HCEC 1CT (cell line): ENCODE measurements at regions not wholly inside any gene's neighbourhood (a gene's known extent, or its start where the extent isn't known, plus 50 kb on each side); places are given as distances from the start of the nearest gene placed in this dataset.

Source experiments
- DNase-seq: peaks from one replicate; pipeline ENCODE4 v3.0.0-alpha.2; 2017

DNA sequence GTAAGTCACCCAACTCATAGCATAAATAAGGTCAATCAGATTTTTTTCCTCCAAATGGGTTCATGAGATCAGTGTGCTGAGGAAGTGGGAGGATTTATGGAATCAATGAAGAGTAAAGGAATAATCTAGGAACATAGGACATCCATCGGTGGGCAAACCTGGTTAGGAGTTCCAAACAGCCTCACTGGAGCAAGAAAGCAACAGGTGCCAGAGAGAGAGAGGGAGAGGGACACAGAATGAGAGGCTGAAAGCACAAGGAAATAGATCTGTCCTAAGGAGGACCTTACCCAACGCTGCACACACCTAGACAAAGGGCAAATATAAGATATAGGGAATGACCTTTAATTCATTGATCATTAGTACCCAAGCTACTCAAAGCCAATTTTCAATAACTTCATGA is 119.5 kb upstream of the ANKRD1 start:
- DNase-seq = no peak

DNA sequence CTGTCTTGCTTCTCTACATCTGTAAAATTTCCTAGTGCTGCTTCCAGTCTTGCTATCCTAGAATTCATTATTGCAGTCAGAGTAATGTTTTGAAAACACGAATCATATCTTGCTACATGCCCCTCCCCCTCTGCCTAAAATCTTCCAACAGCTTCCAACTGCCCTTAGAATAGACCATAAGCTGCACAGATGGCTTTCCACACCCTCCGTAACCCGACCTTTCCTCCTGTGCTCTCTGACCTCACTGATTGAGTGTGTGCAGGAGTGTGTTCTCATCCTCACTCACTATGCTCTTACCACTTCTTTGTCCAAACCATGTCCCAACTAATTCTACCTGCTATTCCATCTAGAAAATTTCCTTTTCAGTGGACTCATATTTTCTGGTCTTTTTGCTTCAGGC is 121.2 kb upstream of the ANKRD1 start:
- no peak for DNase-seq

DNA sequence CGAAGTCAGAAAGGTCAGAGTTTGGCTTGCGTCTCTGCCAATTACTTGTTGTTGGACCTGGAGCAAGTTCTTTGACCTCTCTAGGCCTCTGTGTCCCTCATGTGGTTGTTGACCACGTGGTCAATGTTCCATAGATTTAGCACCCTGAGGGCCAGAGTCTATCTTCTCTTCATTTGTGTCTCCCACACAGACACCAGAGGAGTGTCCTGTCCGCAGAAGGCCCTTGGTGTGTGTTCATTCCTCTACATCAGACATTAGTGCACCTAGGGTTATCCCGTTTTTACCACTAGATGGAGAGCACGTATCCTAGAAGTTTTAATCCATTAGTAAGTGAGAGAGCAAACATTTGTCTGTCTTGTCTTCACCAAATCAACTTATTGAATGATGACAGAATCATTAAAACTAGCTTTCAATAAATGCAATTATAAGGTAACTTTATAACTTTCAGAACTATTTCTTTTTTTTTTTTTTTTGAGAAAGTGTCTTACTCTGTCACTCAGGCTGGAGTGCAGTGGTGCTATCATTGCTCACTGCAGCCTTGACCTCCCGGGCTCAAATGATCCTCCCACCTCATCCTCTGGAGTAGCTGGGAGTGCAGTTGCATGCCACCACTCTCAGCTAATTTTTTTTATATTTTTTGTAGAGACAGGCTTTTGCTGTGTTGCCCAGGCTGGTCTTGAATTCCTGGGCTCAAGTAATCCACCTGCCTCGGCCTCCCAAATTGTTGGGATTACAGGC is 122.5 kb upstream of the ANKRD1 start:
- peak; percentile 44 for DNase-seq

DNA sequence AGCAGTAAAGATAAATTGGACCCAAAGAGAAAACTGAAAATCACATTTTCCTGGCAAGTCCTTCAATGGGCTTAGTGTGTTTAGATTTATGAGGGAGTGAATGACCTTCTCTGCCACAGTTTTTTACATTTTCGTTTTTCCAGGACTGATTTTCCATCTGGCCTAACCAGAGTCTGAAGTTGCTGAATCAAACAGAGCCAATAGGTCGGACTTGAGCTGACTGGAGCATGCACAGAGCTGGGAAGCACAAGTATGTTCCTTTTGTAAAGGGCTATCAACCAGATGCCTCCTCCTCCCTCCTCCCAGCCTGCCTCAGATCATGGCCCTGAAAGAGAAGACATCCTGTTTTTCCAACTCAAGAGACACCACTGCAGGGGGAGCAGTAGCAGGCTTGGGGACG is 126.0 kb upstream of the ANKRD1 start:
- DNase-seq = no peak

DNA sequence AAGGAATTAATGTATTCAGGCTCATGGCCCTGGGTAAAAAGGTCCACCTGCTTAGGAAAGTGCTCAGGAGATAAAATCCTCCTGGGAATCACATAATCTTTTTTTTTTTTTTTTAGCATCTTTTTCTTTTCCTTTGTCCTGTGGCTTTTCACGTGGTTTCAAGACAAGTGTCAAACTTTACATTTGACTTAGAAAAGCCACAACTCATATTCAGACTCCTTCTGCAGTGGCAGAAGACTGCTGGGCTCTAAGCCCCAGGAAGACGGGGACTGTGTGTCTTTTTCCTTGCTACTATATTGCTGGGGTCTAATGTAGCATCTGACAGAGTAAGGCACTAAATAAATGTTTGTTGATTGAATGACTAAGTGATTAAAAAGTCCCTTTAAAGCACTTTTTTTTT is 127.5 kb upstream of the ANKRD1 start:
- no peak for DNase-seq

DNA sequence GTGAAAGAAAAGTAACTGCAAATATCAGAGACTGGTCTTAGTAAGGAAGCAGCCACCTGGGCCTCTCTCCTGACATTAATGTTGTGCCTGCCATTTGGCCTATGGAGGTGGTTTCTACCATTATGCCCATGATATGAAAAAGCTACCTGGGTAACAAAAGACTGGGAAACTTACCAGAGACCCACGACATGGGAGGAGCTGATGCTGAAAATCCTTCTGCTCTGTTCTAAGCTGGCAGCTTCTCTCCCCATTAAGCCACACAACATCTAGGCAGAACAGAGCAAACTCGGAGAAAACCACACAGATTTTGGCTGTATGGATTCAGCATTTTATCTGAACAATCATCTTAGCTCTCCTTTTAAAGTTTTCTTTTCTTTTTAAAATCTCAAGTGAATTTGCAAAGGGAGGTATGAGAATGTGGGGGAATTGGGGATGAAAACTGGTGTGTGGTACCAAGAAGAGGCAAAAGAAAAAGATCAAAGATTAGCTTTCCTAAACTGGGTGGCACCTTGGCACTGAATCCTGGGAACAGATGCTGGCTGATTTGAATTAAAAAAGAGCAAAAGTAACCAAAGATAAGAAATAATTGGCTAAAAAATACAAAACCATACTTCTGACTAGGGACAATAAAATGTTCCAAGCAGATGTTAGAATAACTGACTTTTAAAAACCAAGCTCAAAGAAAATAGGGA is 128.6 kb upstream of the ANKRD1 start:
- DNase-seq = no peak

DNA sequence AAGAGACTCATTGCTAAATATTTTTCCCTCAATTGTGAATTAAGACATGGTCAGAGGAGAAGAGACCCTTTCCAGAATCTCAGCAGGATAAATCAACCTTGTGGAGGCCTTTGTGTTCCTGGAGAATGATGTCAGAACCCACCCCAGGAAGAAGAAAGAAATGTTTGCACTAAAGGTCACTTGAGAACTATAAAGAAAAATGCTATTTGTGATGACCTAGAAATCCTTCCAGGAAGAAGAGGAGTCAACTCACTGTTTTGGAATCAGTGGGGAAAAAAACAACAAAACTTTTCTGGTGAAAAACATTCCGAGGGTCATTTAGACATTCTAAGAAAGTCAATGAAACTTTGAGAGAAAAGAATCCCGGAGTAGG is 129.1 kb upstream of the ANKRD1 start:
- DNase-seq = no peak

DNA sequence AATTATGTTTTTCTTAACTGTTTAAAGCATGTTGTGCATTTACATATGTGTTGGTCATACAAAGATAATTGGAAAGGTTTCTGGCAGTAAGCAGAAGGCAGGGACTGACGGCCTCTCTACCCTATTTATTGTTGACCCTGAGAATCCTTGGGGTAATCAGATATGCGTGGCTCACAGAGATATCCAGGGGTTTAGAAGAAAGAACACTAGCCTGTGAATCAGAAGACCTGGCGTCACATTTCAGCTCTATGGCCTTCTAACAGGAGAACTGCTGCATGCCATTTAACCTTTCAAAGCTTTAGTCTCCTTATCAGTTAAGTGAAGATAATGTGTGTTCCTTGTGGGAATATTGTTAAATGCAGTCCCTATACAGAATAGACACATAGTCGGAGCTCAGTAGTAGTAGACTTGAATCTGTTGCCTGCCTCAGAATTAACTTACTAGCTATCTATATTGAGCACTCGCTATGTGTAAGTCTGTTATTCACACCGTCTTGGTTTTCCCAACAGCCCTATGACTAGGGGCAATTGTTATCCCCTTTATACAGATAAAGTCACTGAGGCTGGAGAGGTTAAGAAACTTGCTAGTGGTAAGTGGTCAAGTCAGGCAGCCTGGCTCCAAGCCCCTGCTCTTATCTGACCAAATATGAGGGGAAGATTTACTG is 129.6 kb upstream of the ANKRD1 start:
- no peak for DNase-seq

DNA sequence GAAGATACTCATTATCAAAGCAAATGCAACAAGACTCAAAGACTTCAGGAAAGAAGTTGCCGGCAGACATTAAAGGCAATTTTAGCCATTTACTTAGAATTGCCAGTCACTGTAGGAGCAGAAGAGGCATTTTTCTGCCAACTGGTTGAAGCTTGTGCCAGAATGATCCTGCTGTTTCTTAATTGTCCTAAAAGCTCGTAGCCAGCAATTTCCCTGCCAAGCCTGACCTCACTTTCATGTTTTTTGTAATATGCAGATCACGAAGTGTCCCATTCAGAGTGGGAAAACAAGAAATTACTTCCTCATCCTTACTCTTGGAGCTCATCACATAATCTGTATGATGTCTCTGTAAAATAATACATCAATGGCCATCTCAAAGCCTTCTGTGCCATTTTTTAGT is 130.9 kb upstream of the ANKRD1 start:
- DNase-seq = no peak

DNA sequence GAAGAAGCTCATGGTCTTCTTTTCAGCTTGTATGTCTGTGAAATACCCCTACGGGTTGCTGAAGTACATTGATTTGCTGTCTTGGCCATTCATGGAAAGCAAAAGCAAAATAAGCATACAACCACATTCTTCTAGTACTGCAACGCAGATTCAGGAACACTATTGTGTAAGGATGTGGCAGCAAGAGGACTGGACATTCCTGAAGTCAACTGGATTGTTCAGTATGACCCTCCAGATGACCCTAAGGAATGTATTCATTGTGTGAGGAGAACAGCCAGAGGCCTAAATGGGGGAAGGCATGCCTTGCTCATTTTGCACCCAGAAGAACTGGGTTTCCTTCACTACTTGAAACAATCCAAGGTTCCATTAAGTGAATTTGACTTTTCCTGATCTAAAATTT is 133.4 kb upstream of the ANKRD1 start:
- no peak for DNase-seq

DNA sequence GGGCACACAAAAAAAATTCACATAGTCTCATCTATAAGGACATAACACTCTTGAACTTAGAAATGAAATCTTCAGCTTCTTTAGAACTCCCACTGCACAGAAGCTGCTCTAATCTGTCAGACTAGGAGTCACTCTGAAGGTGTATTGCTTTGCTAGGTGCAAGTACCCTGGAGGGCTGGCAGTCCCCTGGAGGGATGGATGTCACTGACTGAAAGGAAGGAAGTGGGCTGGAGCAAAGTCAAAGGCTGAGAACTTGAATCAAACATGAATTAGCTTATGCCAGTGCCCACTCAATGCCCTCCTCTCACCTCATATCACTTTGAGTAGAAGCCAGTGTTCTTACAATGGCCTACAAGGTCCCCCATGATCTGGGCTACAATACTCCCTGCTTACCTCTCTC is 140.3 kb upstream of the ANKRD1 start:
- DNase-seq = no peak

DNA sequence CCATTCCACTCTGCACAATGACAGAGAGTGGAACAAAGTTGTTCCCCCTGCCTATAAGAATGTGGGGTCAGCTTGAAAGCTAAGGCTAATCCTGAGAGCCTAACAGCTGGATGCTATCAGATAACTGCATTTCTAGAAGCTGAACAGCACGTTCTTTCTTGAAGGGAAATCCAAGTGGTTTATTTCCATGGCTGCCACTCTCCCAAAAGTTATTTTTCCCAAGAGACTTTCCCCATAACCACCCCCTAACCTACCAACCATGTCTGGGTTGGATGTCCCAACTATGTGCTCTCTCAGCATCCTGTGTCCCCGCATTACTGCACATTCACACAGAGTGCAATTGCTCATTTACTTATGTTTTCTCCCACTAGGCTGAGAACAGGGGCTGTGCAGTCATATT is 140.7 kb upstream of the ANKRD1 start:
- no peak for DNase-seq

DNA sequence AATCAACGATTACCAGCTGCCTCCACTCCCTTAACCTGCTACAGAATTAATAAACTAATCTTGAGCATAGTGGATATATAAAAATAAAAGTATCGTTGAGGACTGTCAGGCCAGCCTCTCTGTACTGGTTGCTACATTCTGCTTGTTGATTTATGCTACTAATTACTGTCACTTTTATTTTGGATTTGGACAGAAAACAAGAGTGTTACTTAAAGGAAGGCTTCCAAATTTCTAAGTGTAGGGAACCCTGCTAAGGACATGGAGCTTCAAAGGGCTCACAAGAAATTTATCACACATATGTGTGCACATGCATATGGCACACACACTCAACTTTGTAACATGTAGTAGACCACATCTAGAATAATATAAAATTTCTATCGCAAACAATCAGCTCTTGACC is 141.2 kb upstream of the ANKRD1 start:
- no peak for DNase-seq

DNA sequence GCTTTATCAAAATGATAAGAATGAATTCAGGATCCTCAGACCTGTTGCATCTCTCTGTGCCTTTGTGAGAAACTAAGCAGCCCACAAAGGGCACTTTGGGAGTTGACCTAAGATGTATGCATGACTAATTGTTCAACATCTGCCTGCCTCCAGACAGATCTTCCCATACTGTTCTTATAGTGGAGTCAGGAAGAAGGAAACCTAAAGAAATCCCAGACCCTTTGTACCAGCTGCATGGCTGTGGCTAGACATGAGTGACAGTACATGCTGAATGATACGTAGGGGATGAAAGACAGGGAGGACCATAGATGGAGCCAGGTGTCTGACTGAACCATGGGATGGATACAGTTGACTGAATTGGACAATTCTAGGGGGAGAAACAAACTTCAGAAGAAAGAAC is 148.7 kb upstream of the PCGF5 start:
- DNase-seq = no peak

DNA sequence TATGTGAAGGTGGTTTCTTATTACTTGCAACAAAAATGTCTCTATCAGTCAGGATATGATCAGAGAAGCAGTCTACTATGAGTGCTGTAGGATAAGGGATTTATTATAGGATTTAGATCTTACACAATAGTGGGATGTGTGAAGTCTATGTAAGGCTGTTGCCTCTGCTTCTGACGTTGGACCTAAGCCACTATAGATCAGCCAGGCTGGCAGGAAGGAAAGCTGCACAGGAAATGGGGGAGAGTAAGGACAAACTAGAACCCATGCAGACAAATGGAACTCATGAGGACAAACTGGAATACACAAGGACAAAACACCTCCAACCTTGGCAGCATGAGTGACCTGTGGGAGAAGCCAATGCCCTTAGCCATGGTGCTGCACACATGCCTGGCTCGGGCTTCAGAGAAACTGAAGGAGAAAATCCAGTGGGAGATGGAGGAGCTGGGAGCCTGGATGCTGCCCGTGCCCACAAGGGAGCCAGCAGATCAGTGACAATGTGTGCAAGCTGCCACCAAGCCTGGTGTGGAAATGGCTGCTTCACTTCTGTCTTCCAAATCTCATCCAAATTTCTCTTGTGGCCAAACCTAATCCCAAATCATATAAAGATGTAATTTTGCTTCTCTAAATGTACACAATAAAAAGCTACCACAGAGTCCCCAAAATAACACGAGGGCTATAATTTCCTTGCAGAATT is 147.0 kb upstream of the PCGF5 start:
- no peak for DNase-seq

DNA sequence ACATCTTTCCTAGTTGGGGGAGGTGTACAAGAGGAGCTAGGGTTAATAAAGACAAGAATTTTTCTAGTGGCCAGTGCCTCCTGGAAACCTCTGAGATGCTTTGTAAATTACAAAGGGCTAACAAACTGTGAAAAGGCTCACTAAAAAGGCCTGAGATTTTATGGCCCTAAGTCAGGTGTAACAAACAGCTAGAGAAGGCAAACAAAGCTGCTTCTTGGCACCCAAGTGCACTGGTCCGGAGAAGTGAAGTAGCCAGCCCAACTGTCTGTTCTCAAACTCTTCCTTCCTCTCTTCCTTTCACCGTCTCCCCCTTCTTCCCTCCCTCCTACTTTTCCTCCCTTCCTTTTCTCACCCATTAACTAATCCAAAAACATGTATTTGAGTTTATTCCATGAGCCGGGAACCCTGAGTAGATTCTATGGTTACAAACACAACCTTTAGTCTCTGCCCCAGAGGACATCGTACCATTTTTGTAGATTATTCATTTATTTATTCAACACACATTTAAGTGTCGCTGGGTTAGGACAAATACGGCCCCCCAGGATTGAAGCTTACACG is 143.4 kb upstream of the PCGF5 start:
- no peak for DNase-seq

DNA sequence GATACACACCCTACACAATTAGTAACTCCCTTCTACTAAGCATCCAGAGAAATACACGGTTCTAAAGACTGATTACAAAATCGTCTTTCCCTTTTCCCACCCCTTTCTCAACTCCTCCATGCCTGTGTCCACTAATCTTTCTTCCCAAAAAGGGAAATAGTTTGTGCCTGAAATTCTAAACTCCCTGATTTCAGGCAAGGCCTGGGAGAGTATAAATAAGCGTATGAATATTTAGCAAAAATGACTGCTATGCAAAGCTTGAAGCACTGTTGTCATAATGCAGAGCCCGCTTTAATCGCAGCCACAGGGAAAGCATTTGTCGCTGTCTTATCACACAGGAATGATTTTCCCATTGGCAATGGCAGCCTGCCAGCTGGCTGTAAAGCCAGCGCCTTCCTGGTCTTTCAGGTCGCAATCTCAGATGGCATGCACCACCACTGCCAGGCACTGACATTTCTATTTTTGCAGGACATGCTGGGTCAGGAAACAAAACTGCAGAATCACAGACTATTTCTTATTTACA is 142.9 kb upstream of the PCGF5 start:
- peak; percentile 25 for DNase-seq

DNA sequence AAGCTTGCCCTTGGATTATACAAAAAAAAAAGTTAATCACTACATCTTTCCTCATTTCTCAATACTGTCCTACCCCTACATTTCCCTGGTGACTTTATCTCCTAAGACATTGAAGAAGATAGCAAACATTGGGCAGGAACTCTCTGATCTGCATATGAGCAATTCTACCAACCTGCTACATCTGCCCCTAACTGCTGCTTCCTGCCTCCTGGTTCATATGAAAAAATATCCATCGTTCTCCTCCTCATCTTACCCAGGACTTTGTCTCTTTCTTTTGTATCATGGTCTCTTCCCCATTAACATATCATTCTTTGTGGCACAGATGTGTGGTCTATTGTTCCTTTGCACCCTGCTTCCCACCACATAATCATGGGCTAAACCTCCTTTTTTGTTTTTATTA is 139.7 kb upstream of the PCGF5 start:
- DNase-seq = no peak

DNA sequence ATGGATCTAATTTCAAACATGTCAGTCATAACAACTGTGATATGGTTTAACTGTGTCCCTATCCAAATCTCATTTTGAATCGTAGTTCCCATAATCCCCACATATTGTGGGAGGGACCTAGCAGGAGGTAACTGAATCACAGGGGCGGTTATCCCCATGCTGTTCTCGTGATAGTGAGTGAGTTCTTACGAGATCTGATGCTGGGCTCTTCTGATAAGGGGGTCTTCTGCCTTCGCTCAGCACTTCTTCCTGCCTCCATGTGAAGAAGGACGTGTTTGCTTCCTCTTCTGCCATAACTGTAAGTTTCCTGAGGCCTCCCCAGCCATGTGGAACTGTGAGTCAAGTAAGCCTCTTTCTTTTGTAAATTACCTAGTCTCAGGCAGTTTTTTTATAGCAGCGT is 138.0 kb upstream of the PCGF5 start:
- DNase-seq = no peak

DNA sequence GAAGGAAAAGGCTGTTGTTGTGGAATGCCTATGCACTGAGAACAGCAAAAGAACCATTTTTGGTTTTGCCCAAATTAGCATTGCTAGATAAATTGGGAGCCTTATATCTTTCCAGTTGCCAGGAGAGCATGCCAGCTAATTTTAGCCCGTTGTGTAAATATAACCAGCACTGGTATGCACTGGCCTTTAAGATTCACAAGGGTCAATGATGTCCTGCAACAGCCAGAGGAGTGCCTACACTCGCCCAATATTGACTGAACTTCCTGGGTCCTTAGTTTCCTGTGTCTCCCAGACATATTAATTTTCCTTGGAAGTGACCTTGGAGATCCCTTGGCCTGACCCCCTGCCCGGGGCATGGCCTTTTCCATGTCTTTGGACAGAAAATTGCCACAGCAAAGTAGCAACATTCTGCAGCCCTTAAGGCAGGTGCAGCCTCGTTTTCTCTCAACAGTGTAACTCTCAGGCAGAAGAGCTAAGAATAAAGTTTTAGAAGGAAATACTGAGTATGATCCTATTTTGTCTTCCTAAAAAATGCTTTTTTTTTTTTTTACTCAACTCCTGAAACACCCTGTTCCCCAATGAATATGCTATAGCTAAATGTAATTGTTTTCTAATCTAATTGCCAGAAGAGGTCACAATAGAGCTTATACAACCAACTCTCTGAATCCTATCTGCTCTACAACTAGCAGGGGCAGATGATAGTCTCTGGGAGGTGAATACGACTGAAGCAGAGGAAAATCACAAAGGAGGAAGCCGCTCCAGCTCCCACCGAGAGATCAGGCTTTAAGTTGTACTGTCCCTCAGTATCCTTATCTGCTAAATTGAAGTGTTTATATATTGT is 131.9 kb upstream of the PCGF5 start:
- DNase-seq = peak; percentile 61

DNA sequence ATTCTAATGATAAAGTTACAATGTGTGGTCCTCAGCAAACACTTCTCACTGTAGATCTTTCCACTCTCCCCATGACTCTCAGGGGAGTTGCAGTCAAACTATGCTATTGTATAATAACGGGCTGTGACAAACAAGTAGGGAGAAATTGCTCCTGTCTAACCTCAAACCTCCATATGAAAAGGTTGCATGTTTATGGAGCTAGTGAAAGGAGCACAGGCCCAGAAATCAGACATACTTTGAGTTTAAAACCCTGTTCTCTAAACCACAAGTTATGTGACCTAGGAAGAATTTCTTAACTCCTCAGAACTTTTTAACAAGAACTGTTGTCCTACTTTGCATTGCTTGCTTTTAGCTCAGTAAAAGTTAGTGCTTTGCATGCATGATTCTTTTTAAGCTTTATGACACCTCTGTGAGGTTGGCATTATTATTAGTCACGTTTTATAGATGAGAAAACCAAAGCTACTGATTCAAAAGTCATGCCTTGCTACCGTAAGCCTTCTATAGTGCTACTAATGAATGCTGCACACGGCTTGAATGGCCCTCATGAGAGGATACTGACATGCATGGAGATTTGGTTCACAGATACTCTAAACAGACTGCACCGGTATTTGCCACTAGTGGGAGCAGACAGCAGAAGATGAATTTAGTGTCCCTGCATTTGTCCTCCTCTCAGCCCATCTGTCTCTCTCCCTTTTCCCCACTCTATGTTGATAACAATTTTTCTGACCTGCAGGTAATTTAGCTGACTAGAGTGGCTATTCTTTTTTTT is 129.5 kb upstream of the PCGF5 start:
- peak; percentile 25 for DNase-seq
